Ectodermal cell (in vitro differentiated cells): ENCODE measurements at regions not wholly inside any gene's neighbourhood (a gene's known extent, or its start where the extent isn't known, plus 50 kb on each side); places are given as distances from the start of the nearest gene placed in this dataset.
"Not testable (repeated sequence)": the region's sequence is repeated elsewhere in the genome, so short reads cannot be mapped to it uniquely, and the experiment has no call there.

Source experiments
- H3K27ac ChIP-seq: 2 replicates; pipeline ENCODE4 v1.7.0; 2013; ENCODE audit warnings: mild to moderate bottlenecking, low read depth, low read length; ENCODE audit not compliant: insufficient read depth, poor library complexity, severe bottlenecking
- H3K27me3 ChIP-seq: 2 replicates; pipeline ENCODE4 v1.7.0; 2013; ENCODE audit warnings: mild to moderate bottlenecking, low read length; ENCODE audit not compliant: insufficient read depth, control insufficient read depth, poor library complexity, severe bottlenecking
- H3K36me3 ChIP-seq: one replicate; pipeline ENCODE4 v1.7.0; 2013; ENCODE audit warnings: low read length; ENCODE audit not compliant: control insufficient read depth, insufficient read depth
- H3K4me1 ChIP-seq: one replicate; pipeline ENCODE4 v1.7.0; 2013; ENCODE audit warnings: low read length; ENCODE audit not compliant: control insufficient read depth, insufficient read depth
- H3K4me3 ChIP-seq: 2 replicates; pipeline ENCODE4 v1.7.0; 2013; ENCODE audit warnings: low read depth, low read length, control low read depth; ENCODE audit not compliant: insufficient read depth
- H3K9me3 ChIP-seq: 2 replicates; pipeline ENCODE4 v1.7.0; 2013; ENCODE audit warnings: mild to moderate bottlenecking, low read length, moderate library complexity; ENCODE audit not compliant: control insufficient read depth
- WGBS, 2 experiments: methylation state at CpG; one replicate each; pipeline ENCODE4 v1.1.7; 2013; ENCODE audit warnings: missing lambda C conversion rate in 2 of 2; 5-methylcytosine and 5-hydroxymethylcytosine counted together

- Histone ChIP-seq H3K9me3 (no peaks in the 10 kb centered on the region), H3K27me3 (no peaks in the 10 kb centered on the region), H3K27ac (no peak overlapping the region), H3K4me1 (no peaks in the 10 kb centered on the region), H3K36me3 (no peaks in the 10 kb centered on the region), H3K4me3 (no peak overlapping the region)
- 52 to 63% methylated on average over 2 of the region's 2 CpGs for WGBS, 2 experiments
These were observed 381.9 kb downstream of the ZWINT start for GRCh38 chr10:55979203-55979602.

GRCh38 chr10:55966101-55966500, 395.0 kb downstream of the ZWINT start:
- Histone ChIP-seq H3K4me3 (no peak overlapping the region), H3K27me3 (no peaks in the 10 kb centered on the region), H3K27ac (no peak overlapping the region), H3K36me3 (no peaks in the 10 kb centered on the region), H3K4me1 (no peaks in the 10 kb centered on the region), H3K9me3 (no peaks in the 10 kb centered on the region)
- WGBS, 2 experiments: 84 to 92% methylated on average over 2 of the region's 2 CpGs

GRCh38 chr10:55943403-55943802, 417.7 kb downstream of the ZWINT start:
- Histone ChIP-seq H3K4me1 (no peaks in the 10 kb centered on the region), H3K27ac (no peak overlapping the region), H3K27me3 (no peaks in the 10 kb centered on the region), H3K36me3 (no peaks in the 10 kb centered on the region), H3K9me3 (no peaks in the 10 kb centered on the region), H3K4me3 (no peak overlapping the region)
- WGBS, 2 experiments: 97 to 100% methylated on average over 2 to 3 of the region's 3 CpGs

GRCh38 chr10:55929291-55929690, 431.8 kb downstream of the ZWINT start:
- H3K9me3 ChIP-seq: no peaks in the 10 kb centered on the region
- H3K4me3 ChIP-seq: no peak overlapping the region
- no peaks in the 10 kb centered on the region for H3K36me3 ChIP-seq
- no peaks in the 10 kb centered on the region for H3K27me3 ChIP-seq
- no peaks in the 10 kb centered on the region for H3K4me1 ChIP-seq
- WGBS, 2 experiments: 100% methylated on average over 1 of the region's 1 CpG; no CpG with 5 or more reads in 1 of the 2 experiments
- no peak overlapping the region for H3K27ac ChIP-seq

- not testable (repeated sequence) for H3K9me3 ChIP-seq, H3K36me3 ChIP-seq, H3K4me1 ChIP-seq, H3K27ac ChIP-seq, H3K27me3 ChIP-seq
- peak overlapping the region; percentile 17 for H3K4me3 ChIP-seq
- WGBS, 2 experiments: 29 to 39% methylated on average over 23 to 25 of the region's 25 CpGs
These were observed 461.4 kb downstream of the ZWINT start for GRCh38 chr10:55899472-55900147.

GRCh38 chr10:55897490-55897921, 463.6 kb downstream of the ZWINT start:
- WGBS, 2 experiments: 82 to 91% methylated on average over 3 of the region's 3 CpGs
- Histone ChIP-seq H3K4me1 (no peaks in the 10 kb centered on the region), H3K27me3 (no peaks in the 10 kb centered on the region), H3K36me3 (no peaks in the 10 kb centered on the region), H3K4me3 (no peak overlapping the region), H3K27ac (no peak overlapping the region), H3K9me3 (no peaks in the 10 kb centered on the region)

- Histone ChIP-seq H3K4me3 (no peak overlapping the region), H3K27me3 (no peaks in the 10 kb centered on the region), H3K9me3 (no peaks in the 10 kb centered on the region), H3K36me3 (no peaks in the 10 kb centered on the region), H3K27ac (no peak overlapping the region), H3K4me1 (no peaks in the 10 kb centered on the region)
- 96 to 100% methylated on average over 1 of the region's 1 CpG for WGBS, 2 experiments
These were observed 468.8 kb downstream of the ZWINT start for GRCh38 chr10:55892276-55892675.

- no peak overlapping the region for H3K27ac ChIP-seq
- H3K4me3 ChIP-seq: no peak overlapping the region
These were observed 479.5 kb downstream of the ZWINT start for GRCh38 chr10:55881588-55881987.

GRCh38 chr10:55873485-55873884, 487.6 kb downstream of the ZWINT start:
- H3K9me3 ChIP-seq: no peaks in the 10 kb centered on the region
- no peaks in the 10 kb centered on the region for H3K36me3 ChIP-seq
- H3K27ac ChIP-seq: no peak overlapping the region
- H3K4me3 ChIP-seq: no peak overlapping the region
- no peaks in the 10 kb centered on the region for H3K4me1 ChIP-seq
- no peaks in the 10 kb centered on the region for H3K27me3 ChIP-seq
- 83 to 100% methylated on average over 2 of the region's 2 CpGs for WGBS, 2 experiments

More at GRCh38 chr10:55881588-55881987, 479.5 kb downstream of the ZWINT start:
- no peaks in the 10 kb centered on the region for H3K4me1 ChIP-seq
- no peaks in the 10 kb centered on the region for H3K27me3 ChIP-seq
- no peaks in the 10 kb centered on the region for H3K9me3 ChIP-seq
- H3K36me3 ChIP-seq: no peaks in the 10 kb centered on the region

GRCh38 chr10:55870186-55870585, 490.9 kb downstream of the ZWINT start:
- no peaks in the 10 kb centered on the region for H3K36me3 ChIP-seq
- no peaks in the 10 kb centered on the region for H3K9me3 ChIP-seq
- H3K4me1 ChIP-seq: no peaks in the 10 kb centered on the region
- H3K4me3 ChIP-seq: no peak overlapping the region
- H3K27me3 ChIP-seq: no peaks in the 10 kb centered on the region
- 86% methylated on average over 1 of the region's 1 CpG; no CpG with 5 or more reads in 1 of the 2 experiments for WGBS, 2 experiments
- H3K27ac ChIP-seq: no peak overlapping the region
